Mesenteric fat pad (tissue), 1 donor: ENCODE measurements at regions not wholly inside any gene's neighbourhood (a gene's known extent, or its start where the extent isn't known, plus 50 kb on each side); places are given as distances from the start of the nearest gene placed in this dataset.
"Not testable (repeated sequence)": the region's sequence is repeated elsewhere in the genome, so short reads cannot be mapped to it uniquely, and the experiment has no call there.

Experiments
- DNase-seq: peaks from one replicate; pipeline ENCODE4 v3.0.0-alpha.2; 2020; ENCODE audit warnings: low spot score
- donor health status: DM: yes; HTN: yes; CAD: no.

DNA sequence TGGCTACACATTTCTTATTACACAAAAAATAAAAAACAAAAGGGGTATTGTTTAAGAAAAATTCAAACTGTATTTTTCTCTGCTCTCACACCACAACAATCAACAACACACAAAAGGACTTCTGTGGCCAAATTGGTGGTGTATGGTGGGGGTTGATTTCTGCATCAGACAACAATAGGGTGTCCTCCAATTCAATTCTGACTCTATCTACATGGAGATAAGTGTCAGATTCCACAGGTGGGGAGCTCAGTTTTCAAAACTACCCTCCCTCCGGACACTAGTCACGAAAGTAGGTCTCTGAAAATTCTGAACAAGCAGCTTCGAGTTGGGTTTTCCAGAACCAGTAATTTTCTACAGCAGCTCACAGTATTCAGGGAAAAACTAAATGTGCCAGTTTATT, 744.9 kb upstream of the NCAM2 start:
- no peak for DNase-seq

DNA sequence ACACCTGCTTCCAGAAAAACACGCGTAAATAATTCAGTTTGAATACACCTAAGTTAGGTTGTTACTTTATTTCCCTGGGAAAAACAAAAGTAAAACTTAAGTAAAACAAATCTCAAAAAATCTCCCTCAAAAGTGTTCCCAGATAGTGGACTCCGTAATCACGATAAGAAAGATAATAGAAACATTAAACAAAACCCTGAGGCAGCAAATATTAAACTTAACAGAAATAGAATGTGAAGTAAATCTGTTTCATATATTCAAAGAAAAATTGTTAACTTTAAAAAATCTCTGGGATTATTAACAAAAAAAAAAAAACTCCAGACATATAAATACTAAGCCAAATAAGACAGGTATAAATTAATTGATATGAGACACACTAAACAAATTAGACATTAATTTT, 743.2 kb upstream of the NCAM2 start:
- DNase-seq: no peak

DNA sequence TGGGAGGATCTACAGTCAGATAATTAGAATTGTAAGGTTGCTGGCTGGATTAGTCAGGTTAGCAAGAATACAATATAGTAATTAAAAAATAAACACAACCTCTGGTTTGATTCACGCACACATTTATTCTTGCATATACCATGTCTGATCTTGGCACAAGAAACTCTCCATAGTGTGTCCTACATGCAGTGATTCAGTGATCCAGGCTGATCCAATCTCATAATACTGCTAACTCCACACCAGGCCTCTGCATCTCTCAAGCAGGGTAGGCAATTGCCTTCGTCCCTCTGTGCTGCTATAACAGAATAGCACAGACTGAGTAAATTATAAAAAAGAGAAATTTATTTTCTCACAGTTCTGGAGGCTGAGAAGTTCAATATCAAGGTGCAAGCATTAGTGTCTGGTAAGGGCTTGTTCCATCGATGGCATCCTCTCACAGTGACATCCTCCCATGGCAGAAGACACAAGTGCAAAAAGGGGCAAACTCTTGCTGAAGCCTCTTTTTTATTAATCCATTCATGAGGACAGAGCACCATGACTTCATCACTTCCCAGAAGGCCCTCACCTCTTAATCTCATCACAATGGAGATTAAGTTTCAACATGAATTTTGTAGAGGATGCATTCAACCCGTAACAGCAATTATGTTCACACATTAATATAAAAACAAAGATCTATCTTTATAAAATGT, 741.0 kb upstream of the NCAM2 start:
- DNase-seq: no peak

DNA sequence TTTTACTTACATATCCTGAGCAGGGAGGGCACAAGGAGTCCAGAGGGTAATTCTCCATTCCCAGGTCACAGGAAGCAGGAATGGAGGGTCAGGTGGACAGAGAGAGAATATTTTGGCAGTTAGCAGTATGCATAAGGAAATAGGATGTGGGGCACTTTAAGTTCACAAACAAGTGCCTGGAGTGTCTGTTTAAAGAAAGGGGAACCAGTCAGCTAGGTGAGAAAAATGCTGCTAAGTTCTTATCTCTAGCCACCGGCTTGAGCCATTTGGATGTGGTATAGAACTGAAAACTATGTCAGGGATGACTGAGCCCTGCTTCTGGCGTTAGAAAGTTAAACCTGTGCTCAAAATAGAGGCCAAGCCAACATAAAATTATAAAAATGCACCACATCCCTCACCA, 739.7 kb upstream of the NCAM2 start:
- DNase-seq: no peak

DNA sequence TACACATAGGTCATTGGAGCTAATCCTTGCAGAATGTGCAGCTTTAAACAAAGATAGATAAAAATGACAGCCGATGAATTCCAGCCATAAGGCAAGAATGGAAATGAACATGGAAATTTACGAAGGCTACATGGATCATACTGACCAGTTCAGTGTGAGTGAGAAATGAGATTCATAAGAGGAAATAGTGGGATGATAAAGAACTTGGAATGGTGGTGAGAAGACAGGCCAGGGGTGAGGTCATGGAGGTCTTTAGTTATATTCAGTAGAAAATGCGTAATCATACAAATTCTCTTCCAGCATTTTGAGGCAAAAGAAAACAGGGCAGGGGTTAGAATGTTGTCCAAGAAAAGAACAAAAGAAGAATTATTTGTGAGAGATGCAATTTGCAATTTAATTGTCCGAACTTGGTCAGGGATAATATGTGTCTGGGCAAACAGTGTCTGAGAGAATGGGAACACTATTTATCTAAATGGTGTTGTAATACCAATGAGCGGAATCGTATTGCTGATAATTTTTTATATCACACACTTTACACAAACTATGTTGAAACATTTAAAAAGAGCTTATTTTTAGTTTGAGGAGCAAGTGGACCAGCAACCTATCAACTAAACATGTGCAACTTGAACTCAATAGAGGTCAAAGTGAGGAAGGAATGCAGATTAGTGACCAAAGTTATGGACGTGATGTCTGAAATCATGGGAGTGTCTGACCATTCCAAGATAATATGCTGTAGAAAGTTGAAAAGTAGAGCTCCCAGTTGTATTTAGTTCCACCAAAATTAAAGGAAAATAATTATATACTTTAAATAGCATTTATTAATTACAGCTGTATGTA, 739.0 kb upstream of the NCAM2 start:
- DNase-seq: no peak

DNA sequence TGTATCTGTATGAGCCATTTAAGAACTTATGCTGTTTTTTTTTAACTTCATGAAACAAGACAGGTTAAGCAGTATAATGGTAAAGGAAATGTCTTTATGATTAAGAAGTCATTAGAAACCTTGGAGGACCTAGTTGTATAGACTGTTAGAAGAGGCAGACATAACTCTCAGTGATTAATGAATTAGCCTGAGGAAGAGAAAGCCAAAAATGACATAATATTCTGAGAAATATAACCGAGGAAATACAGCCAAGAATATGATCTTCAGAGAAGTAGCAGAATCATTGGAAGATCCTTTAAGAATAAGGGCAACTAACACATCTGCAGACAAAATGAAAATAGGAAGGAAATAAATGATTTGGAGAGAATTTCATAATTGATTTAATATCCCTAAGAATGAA, 738.1 kb upstream of the NCAM2 start:
- no peak for DNase-seq

DNA sequence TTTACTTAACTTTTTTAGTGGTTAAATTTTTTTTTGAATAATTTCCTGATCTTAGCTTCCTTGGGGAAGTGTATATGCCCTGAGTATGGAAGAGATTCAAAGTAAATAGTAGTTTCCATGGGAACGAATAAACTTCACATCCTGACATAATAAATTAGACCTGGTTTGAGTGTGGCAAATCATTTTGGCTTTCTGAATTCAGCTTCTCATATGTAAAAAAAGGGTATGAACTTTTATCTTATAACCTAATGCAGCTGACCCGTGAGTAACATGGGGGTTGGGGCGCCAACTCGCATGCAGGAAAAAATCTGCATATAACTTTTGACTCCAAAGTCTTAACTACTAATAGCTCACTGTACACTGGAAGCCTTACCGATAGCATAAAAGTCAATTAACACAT, 736.8 kb upstream of the NCAM2 start:
- DNase-seq: no peak

DNA sequence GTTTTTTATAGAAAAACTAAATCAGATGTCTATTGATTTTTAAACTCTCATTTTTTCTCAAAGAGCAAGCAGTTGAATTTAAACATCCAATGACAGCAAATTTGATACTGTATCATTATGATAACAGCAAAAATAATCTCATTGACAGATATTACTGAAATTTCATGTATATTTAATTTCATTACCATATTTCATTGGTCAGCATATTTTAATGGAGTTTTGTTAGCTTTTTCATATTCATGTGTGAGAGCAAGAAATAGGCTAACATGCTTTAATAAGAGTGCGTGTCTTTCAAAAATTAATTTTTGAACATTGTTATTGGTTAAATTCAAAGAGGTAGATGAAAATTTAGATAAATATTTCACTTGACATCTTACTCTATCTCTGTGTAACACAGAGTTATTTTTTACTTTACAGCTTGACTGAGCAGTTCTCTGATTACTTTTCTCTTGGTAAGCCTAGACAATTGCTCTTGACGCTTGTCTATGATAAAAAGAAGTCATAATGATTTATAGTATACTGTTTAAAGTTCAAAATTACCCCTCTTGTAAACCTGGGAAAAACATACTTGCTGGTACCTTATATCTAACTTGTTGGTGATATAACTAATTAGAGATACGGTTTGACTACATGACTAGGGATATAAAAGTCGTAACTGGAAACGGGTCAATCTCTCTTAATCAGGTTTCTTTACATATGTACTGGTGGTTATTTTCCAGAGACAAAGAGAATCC, 732.3 kb upstream of the NCAM2 start:
- no peak for DNase-seq

DNA sequence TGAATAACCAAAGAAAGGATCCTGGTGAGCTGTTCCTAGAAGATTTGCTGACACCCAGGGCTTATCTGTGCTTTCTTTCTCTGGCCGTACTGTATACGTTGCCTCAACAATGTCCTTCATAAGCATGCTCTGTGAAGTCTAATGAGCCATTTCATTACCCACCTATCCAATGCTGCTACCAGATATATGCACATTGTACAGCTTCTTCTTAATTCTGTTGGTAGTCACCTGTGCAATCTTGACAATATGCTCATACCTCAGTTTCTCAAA, 731.8 kb upstream of the NCAM2 start:
- no peak for DNase-seq

DNA sequence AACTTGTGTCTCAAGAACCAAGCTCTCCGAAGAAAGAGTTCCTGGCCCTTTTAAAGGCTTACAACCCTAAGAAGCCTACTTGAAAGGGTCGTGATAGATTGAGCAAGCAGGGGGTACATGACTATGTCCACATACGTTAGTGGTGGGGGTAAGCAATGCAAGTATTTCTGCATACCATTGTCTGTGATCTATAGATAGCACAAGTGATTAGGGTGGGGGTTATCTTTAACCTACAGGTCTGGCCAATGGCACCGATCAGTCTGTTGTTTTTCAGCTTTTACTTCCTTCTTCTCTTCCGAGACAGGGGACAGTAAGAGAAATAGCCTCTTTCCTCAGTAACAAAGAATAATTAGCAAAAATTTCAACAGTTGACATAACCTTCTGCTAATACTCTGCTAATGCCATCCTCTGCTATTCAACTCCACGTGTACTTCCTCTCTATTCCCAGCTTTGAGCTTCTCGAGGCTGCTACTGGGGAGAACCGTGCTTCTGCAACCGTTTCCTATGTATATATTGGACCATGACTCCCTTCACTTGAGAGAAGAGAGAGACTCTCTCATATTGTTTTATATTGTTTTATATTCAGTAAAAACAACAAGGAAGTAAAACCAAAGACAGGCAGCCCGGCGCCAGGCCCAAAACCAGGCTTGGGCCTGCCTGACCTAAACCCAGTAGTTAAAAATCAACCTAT, 727.7 kb upstream of the NCAM2 start:
- DNase-seq: no peak

DNA sequence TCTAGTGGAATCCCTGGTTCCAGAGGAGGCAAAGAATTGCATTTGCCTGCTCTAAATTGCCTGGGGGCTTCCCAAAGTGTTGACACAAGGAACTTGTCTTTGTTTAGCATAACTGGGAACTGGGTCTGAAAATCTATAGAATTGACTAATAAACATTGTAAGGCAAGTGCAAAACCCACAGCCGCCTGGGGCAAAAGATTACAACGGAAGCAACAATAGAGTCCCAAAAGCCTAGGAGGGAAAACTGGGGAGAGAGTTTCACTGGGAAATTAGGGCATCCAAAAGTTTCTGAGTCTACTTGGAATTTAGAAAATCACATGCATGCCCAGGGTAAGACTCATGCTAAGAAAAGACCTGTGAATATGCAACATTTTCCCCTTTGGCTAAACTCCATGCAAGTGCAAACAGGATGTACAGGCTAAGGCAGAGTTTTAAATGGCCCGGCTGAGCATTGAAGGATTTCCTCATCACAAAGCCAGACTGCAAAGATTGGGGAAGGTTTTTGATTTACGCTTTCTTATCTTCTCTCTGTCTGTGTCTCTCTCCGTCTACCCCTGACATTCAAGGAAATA, 725.3 kb upstream of the NCAM2 start:
- DNase-seq: no peak

DNA sequence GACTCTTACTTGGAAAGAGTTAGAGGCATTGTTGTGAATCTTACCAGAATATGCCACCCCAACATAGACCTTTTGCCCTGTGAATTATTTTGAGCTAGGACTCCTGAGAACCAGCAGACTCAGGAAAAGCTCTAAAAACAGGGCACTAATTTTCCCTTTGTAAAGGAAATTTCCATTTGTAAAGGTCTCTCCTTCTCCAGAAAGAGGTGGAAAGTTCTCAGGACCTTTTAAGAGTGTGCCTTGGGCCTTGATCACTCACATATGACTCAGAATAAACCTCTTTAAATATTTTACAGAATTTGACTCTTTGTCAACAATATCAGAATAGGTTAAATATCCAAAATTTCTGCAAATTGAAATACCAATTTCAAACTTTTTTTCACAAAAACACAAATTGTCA, 721.8 kb upstream of the NCAM2 start:
- no peak for DNase-seq

DNA sequence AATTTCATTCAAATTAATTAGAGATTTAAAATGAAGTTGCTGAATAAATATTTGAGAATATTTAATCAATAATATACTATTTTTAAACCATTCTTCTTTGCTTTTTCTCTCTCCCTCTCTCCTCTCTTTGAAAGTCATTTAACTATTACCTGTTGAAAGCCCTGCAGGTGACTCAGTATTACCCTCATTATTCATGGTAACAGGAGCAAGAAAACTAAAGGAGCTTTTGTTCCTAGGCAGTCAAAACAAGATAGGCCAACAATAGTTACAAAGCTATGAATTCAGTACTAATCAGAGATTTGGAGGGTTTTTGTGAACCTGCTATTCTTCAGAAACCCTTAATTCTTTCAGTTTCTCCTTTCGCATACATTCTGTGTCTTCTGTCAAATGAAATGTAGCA, 721.3 kb upstream of the NCAM2 start:
- DNase-seq: no peak

DNA sequence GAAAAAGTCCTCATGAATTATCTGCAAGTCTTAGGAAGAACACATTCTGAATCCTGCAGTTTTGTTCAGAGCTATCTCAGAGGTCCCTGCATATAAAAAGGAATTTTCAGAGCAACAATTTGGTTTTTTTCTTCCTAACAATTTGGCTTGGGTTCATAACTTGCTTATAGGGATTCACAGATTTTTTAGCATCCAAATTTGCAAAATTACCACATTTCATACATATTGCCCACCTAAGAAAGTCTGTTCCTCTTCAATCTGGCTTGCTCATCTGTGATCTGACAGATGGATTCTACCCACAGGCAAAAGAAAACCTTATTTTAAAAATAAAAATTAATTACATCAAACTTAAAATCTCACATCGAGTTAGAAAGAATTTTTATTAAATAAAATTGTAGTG, 714.4 kb upstream of the NCAM2 start:
- DNase-seq: no peak

DNA sequence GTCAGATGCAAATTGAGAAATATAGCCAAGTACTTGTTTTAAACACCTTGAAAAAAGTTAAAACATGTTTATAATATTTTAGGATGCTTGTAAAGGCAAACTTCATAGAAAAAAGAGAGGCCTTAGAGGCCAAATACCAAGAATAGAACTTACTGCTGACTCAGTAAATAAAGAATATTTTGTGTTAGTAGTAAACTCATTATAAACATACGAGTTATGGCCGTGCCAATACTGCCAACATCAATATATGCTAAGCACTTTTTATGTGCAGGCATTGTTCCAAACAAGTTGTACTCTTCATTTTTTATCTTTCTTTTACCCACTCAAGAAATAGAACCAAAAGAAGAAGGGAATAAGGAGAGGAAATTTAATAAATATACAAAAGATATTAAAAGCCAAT, 705.9 kb upstream of the NCAM2 start:
- no peak for DNase-seq

DNA sequence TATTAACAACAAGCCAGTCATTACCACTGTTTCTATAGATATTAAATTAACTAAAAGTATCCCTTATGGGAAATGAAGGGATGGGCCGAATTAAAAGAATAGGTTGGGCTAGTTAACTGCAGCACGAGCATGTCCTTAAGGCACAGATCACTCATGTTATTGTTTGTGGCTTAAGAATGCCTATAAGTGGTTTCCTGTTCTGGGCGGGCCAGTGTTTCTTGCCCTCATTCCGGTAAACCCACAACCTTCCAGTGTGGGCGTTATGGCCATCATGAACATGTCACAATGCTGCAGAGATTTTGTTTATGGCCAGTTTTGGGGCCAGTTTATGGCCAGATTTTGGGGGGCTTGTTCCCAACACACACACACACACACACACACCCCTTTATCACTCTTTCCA, 705.4 kb upstream of the NCAM2 start:
- not testable (repeated sequence) for DNase-seq

DNA sequence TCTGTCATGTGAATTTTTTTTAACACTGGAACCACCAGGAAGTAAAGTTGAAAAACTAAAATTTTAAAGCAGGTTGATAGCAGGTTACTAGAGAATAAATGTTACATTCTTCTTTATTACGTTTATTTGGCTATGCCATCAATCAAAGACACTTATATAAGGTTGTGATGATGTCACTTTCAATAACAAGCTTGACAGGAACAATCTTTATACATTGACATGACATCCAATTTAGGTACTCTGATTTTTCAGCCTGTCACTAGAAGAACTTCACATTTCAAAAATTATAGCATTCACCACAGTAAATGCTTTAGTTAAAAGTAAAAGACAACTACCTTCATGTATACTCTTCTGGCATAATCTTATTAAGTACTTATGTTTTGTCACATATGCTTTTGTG, 696.8 kb upstream of the NCAM2 start:
- DNase-seq: no peak

DNA sequence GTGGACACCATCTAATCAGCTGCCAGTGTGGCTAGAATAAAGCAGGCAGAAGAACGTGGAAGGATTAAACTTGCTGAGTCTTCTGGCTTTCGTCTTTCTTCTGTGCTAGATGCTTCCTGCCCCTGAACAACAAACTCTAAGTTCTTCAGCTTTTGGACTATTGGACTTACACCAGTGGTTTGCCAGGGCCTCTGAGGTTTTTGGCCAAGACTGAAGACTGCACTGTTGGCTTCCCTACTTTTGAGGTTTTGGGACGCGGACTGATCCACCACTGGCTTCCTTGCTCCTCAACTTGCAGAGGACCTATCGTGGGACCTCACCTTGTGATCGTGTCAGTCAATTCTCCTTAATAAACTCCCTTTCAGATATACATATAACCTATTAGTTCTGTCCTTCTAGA, 696.1 kb upstream of the NCAM2 start:
- DNase-seq: no peak

DNA sequence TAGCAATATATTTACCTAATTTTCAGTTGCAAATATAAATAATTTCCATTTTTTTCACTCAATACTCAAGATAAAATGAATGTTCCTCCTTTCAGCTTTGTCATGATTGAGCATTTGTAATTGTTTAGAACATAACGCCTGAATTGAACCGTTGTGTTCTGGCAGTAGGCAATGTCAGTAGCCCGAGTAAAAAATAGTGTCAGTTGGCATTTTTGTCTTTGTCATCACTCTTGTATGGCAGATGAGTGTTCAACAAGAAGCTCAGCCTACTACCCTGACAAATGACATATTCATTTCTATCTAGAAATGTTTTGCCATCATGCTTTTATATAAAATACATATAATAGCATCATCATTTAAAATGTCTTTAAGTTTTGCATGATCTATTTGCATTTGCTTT, 691.4 kb upstream of the NCAM2 start:
- no peak for DNase-seq

DNA sequence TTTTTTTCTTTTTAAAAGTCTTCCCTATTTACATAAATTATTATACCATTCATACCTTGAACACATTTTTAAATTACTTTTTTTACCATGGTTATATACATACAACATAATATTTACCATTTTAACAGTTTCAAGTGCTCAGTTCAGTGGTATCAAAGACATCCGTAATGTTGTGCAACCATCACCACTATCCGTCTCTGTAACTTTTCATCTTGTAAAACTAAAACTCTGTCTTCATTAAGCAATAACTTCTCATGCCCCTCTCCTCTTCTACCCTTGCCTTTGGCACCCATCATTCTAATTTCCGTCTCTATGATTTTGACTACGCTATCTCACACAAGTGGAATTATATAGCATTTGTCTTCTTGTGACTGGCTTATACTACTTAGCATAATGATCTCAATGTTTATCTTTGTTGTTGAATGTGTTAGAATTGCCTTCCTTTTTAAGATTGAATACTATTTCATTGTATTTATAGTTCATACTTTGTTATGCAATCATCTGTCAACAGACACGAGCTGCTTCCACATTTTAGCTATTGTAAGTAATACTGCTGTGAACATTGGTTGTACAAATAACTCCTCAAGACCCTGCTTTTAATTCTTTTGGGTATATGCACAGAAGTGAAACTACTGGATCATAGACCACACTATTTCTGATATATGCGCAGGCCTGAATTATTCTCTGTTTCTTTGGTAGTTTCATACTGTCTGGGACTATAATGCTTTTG, 689.5 kb upstream of the NCAM2 start:
- DNase-seq: no peak

DNA sequence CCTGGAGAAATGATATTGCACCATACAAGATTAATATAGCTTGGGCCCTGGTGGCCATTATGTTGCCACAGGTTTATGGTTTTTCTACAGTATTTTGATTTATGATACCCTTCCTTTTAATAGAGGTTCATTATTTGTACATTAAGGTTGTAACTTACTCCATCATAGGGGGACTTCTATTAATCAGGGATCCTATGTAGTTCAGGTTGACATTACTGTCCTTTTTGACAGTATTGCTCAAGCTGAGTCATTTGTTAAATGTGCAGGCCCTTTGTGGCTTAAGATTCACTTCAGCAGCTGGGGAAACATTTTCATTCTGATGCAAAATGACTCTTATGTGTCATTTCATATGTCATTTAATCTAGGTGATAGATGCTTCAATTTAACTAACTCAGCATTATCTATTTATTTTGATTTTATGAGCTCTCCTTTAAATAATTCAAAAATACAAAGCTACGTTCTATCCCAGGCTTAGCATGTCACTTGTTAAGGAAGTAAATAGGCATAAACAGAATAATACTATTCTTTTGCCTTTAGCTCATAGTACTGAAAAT, 686.9 kb upstream of the NCAM2 start:
- no peak for DNase-seq
